ENCODE measurements at regions not wholly inside any gene's neighbourhood (a gene's known extent, or its start where the extent isn't known, plus 50 kb on each side); places are given as distances from the start of the nearest gene placed in this dataset.

DNA sequence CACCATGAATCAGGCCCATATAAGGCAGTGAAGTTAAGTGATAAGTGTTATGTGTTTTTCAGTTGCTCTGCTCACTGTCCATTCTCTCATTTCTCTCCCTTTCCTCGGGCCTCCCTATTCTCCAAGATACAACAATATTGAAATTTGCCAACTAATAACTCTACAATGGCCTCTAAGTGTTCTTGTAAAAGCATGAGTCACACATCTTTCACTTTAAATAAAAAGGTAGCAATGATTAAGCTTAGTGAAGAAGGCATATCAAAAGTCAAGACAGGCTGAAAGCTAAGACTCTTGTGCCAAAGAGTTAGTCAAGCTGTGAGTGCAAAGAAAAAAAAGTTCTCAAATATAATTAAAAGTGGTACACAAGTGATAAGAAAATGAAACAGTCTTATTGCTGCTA lies 675.4 kb downstream of the OTOL1 start:
- no peak overlapping the region for H3K4me3 ChIP-seq (ENCODE audit: low read depth, low read length)
- no peak overlapping the region for H2AFZ ChIP-seq
- H3K4me1 ChIP-seq, result no peaks in the 10 kb centered on the region
- H3K9me3 ChIP-seq (ENCODE audit: control insufficient read depth, low read length), result no peaks in the 10 kb centered on the region
- H3K9ac ChIP-seq, result no peak overlapping the region
- no peak overlapping the region for H3K27ac ChIP-seq
- no peaks in the 10 kb centered on the region for H3K36me3 ChIP-seq (ENCODE audit: control insufficient read depth, insufficient read depth, low read length)
- H3K79me2 ChIP-seq, result no peaks in the 10 kb centered on the region
- H3K4me2 ChIP-seq (ENCODE audit: low read length), result no peak overlapping the region
- no peaks in the 10 kb centered on the region for H3K27me3 ChIP-seq (ENCODE audit: control insufficient read depth, insufficient read depth, low read length)
- TF ChIP-seq, protein P1, sequence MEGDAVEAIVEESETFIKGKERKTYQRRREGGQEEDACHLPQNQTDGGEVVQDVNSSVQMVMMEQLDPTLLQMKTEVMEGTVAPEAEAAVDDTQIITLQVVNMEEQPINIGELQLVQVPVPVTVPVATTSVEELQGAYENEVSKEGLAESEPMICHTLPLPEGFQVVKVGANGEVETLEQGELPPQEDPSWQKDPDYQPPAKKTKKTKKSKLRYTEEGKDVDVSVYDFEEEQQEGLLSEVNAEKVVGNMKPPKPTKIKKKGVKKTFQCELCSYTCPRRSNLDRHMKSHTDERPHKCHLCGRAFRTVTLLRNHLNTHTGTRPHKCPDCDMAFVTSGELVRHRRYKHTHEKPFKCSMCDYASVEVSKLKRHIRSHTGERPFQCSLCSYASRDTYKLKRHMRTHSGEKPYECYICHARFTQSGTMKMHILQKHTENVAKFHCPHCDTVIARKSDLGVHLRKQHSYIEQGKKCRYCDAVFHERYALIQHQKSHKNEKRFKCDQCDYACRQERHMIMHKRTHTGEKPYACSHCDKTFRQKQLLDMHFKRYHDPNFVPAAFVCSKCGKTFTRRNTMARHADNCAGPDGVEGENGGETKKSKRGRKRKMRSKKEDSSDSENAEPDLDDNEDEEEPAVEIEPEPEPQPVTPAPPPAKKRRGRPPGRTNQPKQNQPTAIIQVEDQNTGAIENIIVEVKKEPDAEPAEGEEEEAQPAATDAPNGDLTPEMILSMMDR (IDR thresholded peaks at IDR 0.05), result no peak

DNA sequence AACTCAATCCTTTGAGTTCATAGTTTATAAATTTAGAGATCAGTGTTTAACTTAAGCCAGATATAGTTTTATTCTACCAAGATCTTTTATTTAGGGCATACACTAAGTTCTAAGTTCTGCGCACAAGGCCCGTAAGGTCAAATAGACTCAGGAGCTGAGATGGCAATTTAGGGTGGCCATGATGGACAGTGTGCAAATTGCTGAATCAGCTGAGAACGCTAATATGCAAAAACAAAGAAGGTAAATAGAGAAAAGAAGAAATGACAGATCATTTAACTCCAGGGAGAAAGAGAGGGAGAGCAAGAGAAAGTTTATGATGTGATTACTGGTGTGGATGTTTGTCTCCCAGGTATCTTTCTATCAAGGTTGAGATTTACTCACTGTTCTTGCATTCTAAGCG lies 678.5 kb downstream of the OTOL1 start:
- no peak overlapping the region for H3K9ac ChIP-seq
- H3K27ac ChIP-seq, result no peak overlapping the region
- H3K9me3 ChIP-seq (ENCODE audit: control insufficient read depth, low read length), result no peaks in the 10 kb centered on the region
- H3K4me3 ChIP-seq (ENCODE audit: low read depth, low read length), result no peak overlapping the region
- H3K27me3 ChIP-seq (ENCODE audit: control insufficient read depth, insufficient read depth, low read length), result no peaks in the 10 kb centered on the region
- no peak overlapping the region for H3K4me2 ChIP-seq (ENCODE audit: low read length)
- no peaks in the 10 kb centered on the region for H3K4me1 ChIP-seq
- TF ChIP-seq, protein P1 (IDR thresholded peaks at IDR 0.05), result no peak
- no peak overlapping the region for H2AFZ ChIP-seq
- no peaks in the 10 kb centered on the region for H3K79me2 ChIP-seq
- no peaks in the 10 kb centered on the region for H3K36me3 ChIP-seq (ENCODE audit: control insufficient read depth, insufficient read depth, low read length)

DNA sequence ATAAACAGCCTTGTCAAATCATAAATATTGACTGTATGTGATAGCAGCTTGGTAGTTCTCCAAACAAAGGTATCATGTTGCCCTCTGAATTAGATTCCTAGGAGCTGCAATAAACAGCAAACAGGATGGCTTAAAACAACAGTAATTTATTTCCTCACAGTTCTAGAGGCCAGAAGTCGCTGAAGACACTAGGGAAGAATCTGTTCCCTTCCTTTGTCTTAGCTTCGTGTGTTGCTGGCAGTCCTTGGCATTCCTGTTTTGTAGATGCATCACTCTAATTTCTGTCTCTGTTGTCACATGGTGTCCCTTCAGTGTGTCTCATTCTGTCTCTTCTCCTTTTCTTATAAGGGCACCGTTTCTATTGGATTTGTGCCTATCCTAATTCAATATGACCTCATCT lies 679.3 kb downstream of the OTOL1 start:
- no peak overlapping the region for H3K4me2 ChIP-seq (ENCODE audit: low read length)
- no peak overlapping the region for H3K9ac ChIP-seq
- TF ChIP-seq, protein P1 (IDR thresholded peaks at IDR 0.05), result no peak
- H3K79me2 ChIP-seq, result no peaks in the 10 kb centered on the region
- H3K27me3 ChIP-seq (ENCODE audit: control insufficient read depth, insufficient read depth, low read length), result no peaks in the 10 kb centered on the region
- no peaks in the 10 kb centered on the region for H3K4me1 ChIP-seq
- no peaks in the 10 kb centered on the region for H3K9me3 ChIP-seq (ENCODE audit: control insufficient read depth, low read length)
- no peak overlapping the region for H3K4me3 ChIP-seq (ENCODE audit: low read depth, low read length)
- H3K27ac ChIP-seq, result no peak overlapping the region
- no peak overlapping the region for H2AFZ ChIP-seq
- no peaks in the 10 kb centered on the region for H3K36me3 ChIP-seq (ENCODE audit: control insufficient read depth, insufficient read depth, low read length)

DNA sequence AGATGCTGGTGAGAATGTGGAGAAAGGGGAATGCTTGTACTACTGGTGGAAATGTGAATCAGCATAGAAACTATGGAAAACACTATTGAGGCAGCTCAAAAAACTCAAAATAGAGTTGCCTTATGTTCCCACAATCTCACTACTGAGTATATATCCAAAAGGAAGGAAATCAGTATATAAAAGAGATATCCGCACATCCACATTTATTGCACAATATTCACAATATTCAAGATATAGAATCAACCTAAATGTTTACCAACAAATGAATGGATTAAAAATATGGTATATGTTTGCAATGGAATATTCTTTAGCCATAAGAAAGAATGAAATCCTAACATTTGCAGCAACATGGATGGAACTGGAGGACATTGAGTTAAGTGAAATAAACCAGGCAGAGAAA lies 686.8 kb downstream of the OTOL1 start:
- Histone ChIP-seq H3K27me3 (ENCODE audit: control insufficient read depth, insufficient read depth, low read length) (no peaks in the 10 kb centered on the region), H3K27ac (no peak overlapping the region), H3K9ac (no peak overlapping the region), H3K9me3 (ENCODE audit: control insufficient read depth, low read length) (no peaks in the 10 kb centered on the region), H3K4me3 (ENCODE audit: low read depth, low read length) (no peak overlapping the region), H3K4me1 (no peaks in the 10 kb centered on the region), H3K36me3 (ENCODE audit: control insufficient read depth, insufficient read depth, low read length) (no peaks in the 10 kb centered on the region), H2AFZ (no peak overlapping the region), H3K79me2 (no peaks in the 10 kb centered on the region), H3K4me2 (ENCODE audit: low read length) (no peak overlapping the region)
- TF ChIP-seq, protein P1 (IDR thresholded peaks at IDR 0.05), result no peak

DNA sequence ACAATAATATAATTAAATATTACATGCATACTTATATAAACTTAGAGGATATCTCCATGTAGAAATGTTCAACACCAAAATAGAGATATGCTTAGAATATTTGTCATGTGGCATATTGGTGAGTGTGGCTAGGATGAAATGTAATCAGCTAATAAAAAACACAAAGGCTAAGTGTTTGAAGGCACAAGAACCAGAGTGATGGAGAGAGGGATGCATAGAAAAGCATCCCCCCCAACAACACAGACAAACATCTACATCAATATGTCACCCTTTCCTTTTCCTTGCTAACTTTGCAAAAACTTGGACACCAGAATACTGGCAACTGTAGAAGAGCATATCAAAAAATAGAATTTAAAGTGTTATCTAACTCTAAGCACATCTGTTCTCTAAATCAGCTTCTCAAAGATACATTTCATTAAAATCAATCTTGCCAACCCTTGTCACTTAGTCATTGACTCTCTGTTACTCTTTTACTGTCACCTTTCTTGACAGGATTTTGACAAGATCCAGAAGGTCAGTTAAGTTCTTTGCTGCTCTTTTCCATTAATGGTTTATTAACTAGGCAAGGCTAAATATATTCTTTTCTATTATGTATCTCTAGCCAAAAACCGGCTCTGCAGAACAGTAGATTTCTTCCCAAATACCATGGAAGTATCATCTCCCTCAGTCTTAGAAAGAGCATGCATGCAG lies 695.9 kb downstream of the OTOL1 start:
- Histone ChIP-seq H3K4me2 (ENCODE audit: low read length) (no peak overlapping the region), H3K27ac (no peak overlapping the region), H3K27me3 (ENCODE audit: control insufficient read depth, insufficient read depth, low read length) (no peaks in the 10 kb centered on the region), H3K4me1 (no peaks in the 10 kb centered on the region), H3K4me3 (ENCODE audit: low read depth, low read length) (no peak overlapping the region), H3K79me2 (no peaks in the 10 kb centered on the region), H3K9me3 (ENCODE audit: control insufficient read depth, low read length) (no peaks in the 10 kb centered on the region), H3K36me3 (ENCODE audit: control insufficient read depth, insufficient read depth, low read length) (no peaks in the 10 kb centered on the region), H3K9ac (no peak overlapping the region), H2AFZ (no peak overlapping the region)
- TF ChIP-seq, protein P1 (IDR thresholded peaks at IDR 0.05), result no peak

All from parathyroid adenoma (tissue), 2 donors.